ENCODE measurements at regions not wholly inside any gene's neighbourhood (a gene's known extent, or its start where the extent isn't known, plus 50 kb on each side); places are given as distances from the start of the nearest gene placed in this dataset.

GRCh38 chr2:204225671-204226073 is 289.1 kb downstream of the ICOS start (continued):
- TF ChIP-seq ETS1 (IDR thresholded peaks at IDR 0.05) (no peak), CREB1 (CRISPR knock-in tag; IDR thresholded peaks at IDR 0.05; ENCODE audit: low read depth) (no peak), POLR2AphosphoS5 (IDR thresholded peaks at IDR 0.05; ENCODE audit: low read depth) (no peak)
- TF ChIP-seq, protein P1, sequence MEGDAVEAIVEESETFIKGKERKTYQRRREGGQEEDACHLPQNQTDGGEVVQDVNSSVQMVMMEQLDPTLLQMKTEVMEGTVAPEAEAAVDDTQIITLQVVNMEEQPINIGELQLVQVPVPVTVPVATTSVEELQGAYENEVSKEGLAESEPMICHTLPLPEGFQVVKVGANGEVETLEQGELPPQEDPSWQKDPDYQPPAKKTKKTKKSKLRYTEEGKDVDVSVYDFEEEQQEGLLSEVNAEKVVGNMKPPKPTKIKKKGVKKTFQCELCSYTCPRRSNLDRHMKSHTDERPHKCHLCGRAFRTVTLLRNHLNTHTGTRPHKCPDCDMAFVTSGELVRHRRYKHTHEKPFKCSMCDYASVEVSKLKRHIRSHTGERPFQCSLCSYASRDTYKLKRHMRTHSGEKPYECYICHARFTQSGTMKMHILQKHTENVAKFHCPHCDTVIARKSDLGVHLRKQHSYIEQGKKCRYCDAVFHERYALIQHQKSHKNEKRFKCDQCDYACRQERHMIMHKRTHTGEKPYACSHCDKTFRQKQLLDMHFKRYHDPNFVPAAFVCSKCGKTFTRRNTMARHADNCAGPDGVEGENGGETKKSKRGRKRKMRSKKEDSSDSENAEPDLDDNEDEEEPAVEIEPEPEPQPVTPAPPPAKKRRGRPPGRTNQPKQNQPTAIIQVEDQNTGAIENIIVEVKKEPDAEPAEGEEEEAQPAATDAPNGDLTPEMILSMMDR (conservative IDR thresholded peaks at IDR 0.05; ENCODE audit: low read depth in 2 of 2), result no peak

GRCh38 chr2:204226305-204226880 is 289.8 kb downstream of the ICOS start:
- no peak for DNase-seq (ENCODE audit: low spot score)
- peaks cover 16% of the 10 kb centered on the region for H3K4me1 Mint-ChIP-seq
- H4K20me1 ChIP-seq (replicated peaks; ENCODE audit: insufficient read depth), result no peaks in the 10 kb centered on the region
- no peak overlapping the region for H3K27ac ChIP-seq (ENCODE audit: low read depth)
- no peak overlapping the region for H3K27ac Mint-ChIP-seq
- H3K4me3 ChIP-seq, result no peak overlapping the region
- H3K4me2 ChIP-seq, result no peak overlapping the region
- peaks cover 50% of the 10 kb centered on the region for H3K27me3 ChIP-seq (ENCODE audit: insufficient read depth)
- H3K36me3 Mint-ChIP-seq (ENCODE audit: low read depth), result no peaks in the 10 kb centered on the region
- peaks cover 25% of the 10 kb centered on the region for H3K27me3 Mint-ChIP-seq (ENCODE audit: insufficient read depth, low read depth, poor library complexity)
- H3K9me3 Mint-ChIP-seq, result no peaks in the 10 kb centered on the region
- no peaks in the 10 kb centered on the region for H3K79me2 ChIP-seq (replicated peaks; ENCODE audit: insufficient read depth)
- no peak overlapping the region for H2AFZ ChIP-seq
- H3F3A ChIP-seq (replicated peaks; ENCODE audit: low read depth), result no peaks in the 10 kb centered on the region
- no peak for ATAC-seq
- H3K36me3 ChIP-seq (ENCODE audit: insufficient read depth), result no peaks in the 10 kb centered on the region
- peaks cover 6% of the 10 kb centered on the region; the same call in 1 of the 2 replicates for H3K4me1 ChIP-seq (ENCODE audit: insufficient read depth)
- no peaks in the 10 kb centered on the region for H3K9me2 ChIP-seq (ENCODE audit: insufficient read depth)
- no peak overlapping the region for H3K4me3 Mint-ChIP-seq
- TF ChIP-seq NANOG (IDR thresholded peaks at IDR 0.05; ENCODE audit: borderline replicate concordance) (no peak), ETS1 (IDR thresholded peaks at IDR 0.05) (no peak), JUNB (IDR thresholded peaks at IDR 0.05; ENCODE audit: unreplicated experiment) (no peak), ZNF331 (CRISPR knock-in tag; IDR thresholded peaks at IDR 0.05; ENCODE audit: low read depth) (no peak), POLR2AphosphoS5 (IDR thresholded peaks at IDR 0.05; ENCODE audit: low read depth) (no peak), EZH2 (IDR thresholded peaks at IDR 0.05; ENCODE audit: low read depth, unreplicated experiment) (no peak), ZNF462 (CRISPR knock-in tag; IDR thresholded peaks at IDR 0.05) (no peak), EZH2phosphoT487 (IDR thresholded peaks at IDR 0.05; ENCODE audit: unreplicated experiment) (no peak), CREB1 (CRISPR knock-in tag; IDR thresholded peaks at IDR 0.05; ENCODE audit: low read depth) (no peak)
- TF ChIP-seq, protein P2, sequence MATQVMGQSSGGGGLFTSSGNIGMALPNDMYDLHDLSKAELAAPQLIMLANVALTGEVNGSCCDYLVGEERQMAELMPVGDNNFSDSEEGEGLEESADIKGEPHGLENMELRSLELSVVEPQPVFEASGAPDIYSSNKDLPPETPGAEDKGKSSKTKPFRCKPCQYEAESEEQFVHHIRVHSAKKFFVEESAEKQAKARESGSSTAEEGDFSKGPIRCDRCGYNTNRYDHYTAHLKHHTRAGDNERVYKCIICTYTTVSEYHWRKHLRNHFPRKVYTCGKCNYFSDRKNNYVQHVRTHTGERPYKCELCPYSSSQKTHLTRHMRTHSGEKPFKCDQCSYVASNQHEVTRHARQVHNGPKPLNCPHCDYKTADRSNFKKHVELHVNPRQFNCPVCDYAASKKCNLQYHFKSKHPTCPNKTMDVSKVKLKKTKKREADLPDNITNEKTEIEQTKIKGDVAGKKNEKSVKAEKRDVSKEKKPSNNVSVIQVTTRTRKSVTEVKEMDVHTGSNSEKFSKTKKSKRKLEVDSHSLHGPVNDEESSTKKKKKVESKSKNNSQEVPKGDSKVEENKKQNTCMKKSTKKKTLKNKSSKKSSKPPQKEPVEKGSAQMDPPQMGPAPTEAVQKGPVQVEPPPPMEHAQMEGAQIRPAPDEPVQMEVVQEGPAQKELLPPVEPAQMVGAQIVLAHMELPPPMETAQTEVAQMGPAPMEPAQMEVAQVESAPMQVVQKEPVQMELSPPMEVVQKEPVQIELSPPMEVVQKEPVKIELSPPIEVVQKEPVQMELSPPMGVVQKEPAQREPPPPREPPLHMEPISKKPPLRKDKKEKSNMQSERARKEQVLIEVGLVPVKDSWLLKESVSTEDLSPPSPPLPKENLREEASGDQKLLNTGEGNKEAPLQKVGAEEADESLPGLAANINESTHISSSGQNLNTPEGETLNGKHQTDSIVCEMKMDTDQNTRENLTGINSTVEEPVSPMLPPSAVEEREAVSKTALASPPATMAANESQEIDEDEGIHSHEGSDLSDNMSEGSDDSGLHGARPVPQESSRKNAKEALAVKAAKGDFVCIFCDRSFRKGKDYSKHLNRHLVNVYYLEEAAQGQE (IDR thresholded peaks at IDR 0.05; ENCODE audit: unreplicated experiment), result no peak

Data from GM23338 (cell line).